T-helper 2 cell treated with Interferon-gamma antibody and Interleukin-4, amounts not matched to agents 5 μg/mL and 100 μg/mL, for 36 hours (primary cell): ENCODE measurements at regions not wholly inside any gene's neighbourhood (a gene's known extent, or its start where the extent isn't known, plus 50 kb on each side); places are given as distances from the start of the nearest gene placed in this dataset.

ENCODE experiments used
- DNase-seq: peaks from one replicate; pipeline ENCODE4 v3.0.0; 2021; ENCODE audit warnings: low spot score
- H3K27ac Mint-ChIP-seq: one replicate; pipeline ENCODE4 v1.8.0; 2021; ENCODE audit warnings: mild to moderate bottlenecking, mixed read lengths
- H3K27me3 Mint-ChIP-seq: one replicate; pipeline ENCODE4 v1.8.0; 2021; ENCODE audit warnings: low read depth, mixed read lengths
- H3K36me3 Mint-ChIP-seq: one replicate; pipeline ENCODE4 v1.8.0; 2021; ENCODE audit warnings: low read depth, mixed read lengths
- H3K4me1 Mint-ChIP-seq: one replicate; pipeline ENCODE4 v1.8.0; 2021; ENCODE audit warnings: low read depth, mixed read lengths
- H3K4me3 Mint-ChIP-seq: one replicate; pipeline ENCODE4 v1.8.0; 2022; ENCODE audit warnings: mild to moderate bottlenecking, moderate library complexity, mixed read lengths
- H3K9me3 Mint-ChIP-seq: one replicate; pipeline ENCODE4 v1.8.0; 2021; ENCODE audit warnings: mixed read lengths

- Mint-ChIP-seq H3K27me3 (no peaks in the 10 kb centered on the region), H3K4me1 (peaks cover 2% of the 10 kb centered on the region), H3K27ac (no peak overlapping the region), H3K9me3 (no peaks in the 10 kb centered on the region), H3K36me3 (no peaks in the 10 kb centered on the region), H3K4me3 (no peak overlapping the region)
- no peak for DNase-seq
Observed at GRCh38 chr2:134193006-134193405, 60.9 kb upstream of the MGAT5 start.

DNA sequence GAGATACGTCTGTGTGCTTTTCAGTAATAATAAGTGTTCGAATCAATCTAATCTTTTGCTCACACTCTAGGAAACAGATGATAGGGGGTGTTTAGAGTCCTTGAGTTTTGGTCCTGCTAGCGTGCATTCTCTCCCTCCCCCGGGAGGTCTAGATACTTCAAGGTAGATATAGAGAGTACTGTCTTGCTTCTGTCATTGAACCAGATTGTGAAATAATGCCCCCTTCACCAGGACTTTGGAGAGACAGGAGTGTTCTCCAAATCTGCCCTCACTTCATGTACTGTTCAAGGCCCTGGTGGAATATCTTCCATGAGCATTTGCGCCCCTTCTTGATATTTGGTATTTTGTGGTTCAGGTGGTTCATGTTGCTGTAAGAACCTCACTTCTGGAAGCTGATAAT, 59.4 kb upstream of the MGAT5 start:
- no peak overlapping the region for H3K27ac Mint-ChIP-seq
- H3K4me3 Mint-ChIP-seq = no peak overlapping the region
- no peak for DNase-seq
- no peaks in the 10 kb centered on the region for H3K27me3 Mint-ChIP-seq
- H3K9me3 Mint-ChIP-seq = no peaks in the 10 kb centered on the region
- H3K4me1 Mint-ChIP-seq = peaks cover 6% of the 10 kb centered on the region
- H3K36me3 Mint-ChIP-seq = no peaks in the 10 kb centered on the region

DNA sequence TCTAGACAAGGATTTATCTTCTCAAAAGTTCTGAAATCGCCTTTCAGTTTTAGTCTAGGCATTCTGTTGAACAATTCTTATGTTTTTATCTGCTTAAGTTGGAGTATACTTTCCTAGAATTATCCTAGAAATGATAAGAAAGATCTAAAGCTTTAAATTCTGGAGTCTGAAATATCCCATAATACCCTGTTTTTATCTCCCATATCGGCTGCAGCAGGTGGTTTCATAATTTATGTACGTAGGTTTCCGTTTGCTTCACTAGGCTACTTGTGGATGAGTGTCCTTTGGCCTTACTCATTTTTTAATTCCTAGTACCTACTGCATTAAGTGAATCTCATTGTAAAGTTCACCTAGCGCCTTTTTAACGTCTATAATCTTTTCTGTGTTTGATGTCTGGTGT, 58.5 kb upstream of the MGAT5 start:
- Mint-ChIP-seq H3K27me3 (no peaks in the 10 kb centered on the region), H3K9me3 (no peaks in the 10 kb centered on the region), H3K4me1 (peaks cover 6% of the 10 kb centered on the region), H3K27ac (no peak overlapping the region), H3K4me3 (no peak overlapping the region), H3K36me3 (no peaks in the 10 kb centered on the region)
- DNase-seq = no peak

DNA sequence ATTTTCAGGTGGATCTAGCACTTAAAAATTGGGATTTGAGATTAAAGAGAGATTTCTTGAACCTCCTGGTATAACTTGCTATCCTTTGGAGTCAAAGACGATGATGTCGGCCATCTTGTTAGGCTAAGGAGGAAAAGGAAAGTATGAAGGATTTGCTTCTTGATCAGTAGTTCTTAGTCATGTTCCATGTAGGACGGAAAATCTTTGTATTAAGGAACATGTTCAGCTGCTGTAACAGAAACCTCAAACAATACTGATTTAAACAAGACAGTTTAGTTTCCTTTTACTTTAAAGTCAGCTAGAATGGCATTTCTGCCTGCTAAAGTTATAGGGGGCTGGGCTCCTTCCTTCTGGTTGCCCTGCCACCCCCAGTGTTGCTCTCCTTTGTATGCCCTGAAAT, 56.4 kb upstream of the MGAT5 start:
- Mint-ChIP-seq H3K27ac (no peak overlapping the region), H3K9me3 (no peaks in the 10 kb centered on the region), H3K27me3 (no peaks in the 10 kb centered on the region), H3K4me3 (no peak overlapping the region), H3K36me3 (no peaks in the 10 kb centered on the region), H3K4me1 (peaks cover 6% of the 10 kb centered on the region)
- DNase-seq = no peak

GRCh38 chr2:134198006-134198634, 55.8 kb upstream of the MGAT5 start:
- H3K27me3 Mint-ChIP-seq = no peaks in the 10 kb centered on the region
- peaks cover 6% of the 10 kb centered on the region for H3K4me1 Mint-ChIP-seq
- H3K9me3 Mint-ChIP-seq = no peaks in the 10 kb centered on the region
- no peak for DNase-seq
- no peaks in the 10 kb centered on the region for H3K36me3 Mint-ChIP-seq
- H3K27ac Mint-ChIP-seq = no peak overlapping the region
- H3K4me3 Mint-ChIP-seq = no peak overlapping the region

- DNase-seq = no peak
- Mint-ChIP-seq H3K4me1 (peaks cover 6% of the 10 kb centered on the region), H3K27me3 (no peaks in the 10 kb centered on the region), H3K4me3 (no peak overlapping the region), H3K9me3 (no peaks in the 10 kb centered on the region), H3K27ac (no peak overlapping the region), H3K36me3 (no peaks in the 10 kb centered on the region)
Observed at GRCh38 chr2:134199123-134199522, 54.7 kb upstream of the MGAT5 start.

GRCh38 chr2:134200036-134200618, 53.7 kb upstream of the MGAT5 start:
- H3K27ac Mint-ChIP-seq = no peak overlapping the region

GRCh38 chr2:134201533-134201932, 52.3 kb upstream of the MGAT5 start:
- Mint-ChIP-seq H3K9me3 (no peaks in the 10 kb centered on the region), H3K27ac (no peak overlapping the region), H3K4me3 (no peak overlapping the region), H3K27me3 (no peaks in the 10 kb centered on the region), H3K4me1 (peaks cover 3% of the 10 kb centered on the region), H3K36me3 (no peaks in the 10 kb centered on the region)
- no peak for DNase-seq

More at GRCh38 chr2:134200036-134200618, 53.7 kb upstream of the MGAT5 start:
- DNase-seq = no peak
- no peak overlapping the region for H3K4me3 Mint-ChIP-seq
- no peaks in the 10 kb centered on the region for H3K27me3 Mint-ChIP-seq
- no peaks in the 10 kb centered on the region for H3K36me3 Mint-ChIP-seq
- H3K9me3 Mint-ChIP-seq = no peaks in the 10 kb centered on the region
- peaks cover 6% of the 10 kb centered on the region for H3K4me1 Mint-ChIP-seq

DNA sequence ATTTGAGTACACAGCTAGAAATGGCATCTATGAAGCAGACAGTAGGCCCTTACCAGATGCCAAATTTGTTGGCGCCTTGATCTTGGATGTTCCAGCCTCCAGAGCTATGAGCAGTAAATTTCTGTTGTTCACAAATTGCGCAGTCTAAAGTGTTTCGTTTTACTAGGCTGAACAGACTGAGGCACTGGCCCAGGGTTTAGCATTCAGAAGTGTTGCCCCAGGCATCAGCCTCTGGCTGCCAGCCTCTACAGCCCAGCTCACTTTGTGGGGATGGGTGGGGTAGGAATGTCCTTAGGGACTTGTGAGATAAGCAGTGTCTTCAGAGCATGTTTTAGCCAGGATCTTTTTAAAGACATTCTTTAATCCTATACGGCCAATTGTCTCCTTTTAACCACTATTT, 51.5 kb upstream of the MGAT5 start:
- Mint-ChIP-seq H3K27me3 (no peaks in the 10 kb centered on the region), H3K4me1 (peaks cover 3% of the 10 kb centered on the region), H3K36me3 (no peaks in the 10 kb centered on the region), H3K4me3 (no peak overlapping the region), H3K9me3 (no peaks in the 10 kb centered on the region), H3K27ac (no peak overlapping the region)
- DNase-seq = no peak

GRCh38 chr2:134203175-134203574, 50.7 kb upstream of the MGAT5 start:
- Mint-ChIP-seq H3K4me3 (no peak overlapping the region), H3K27ac (no peak overlapping the region), H3K36me3 (no peaks in the 10 kb centered on the region), H3K9me3 (no peaks in the 10 kb centered on the region), H3K27me3 (no peaks in the 10 kb centered on the region), H3K4me1 (peaks cover 2% of the 10 kb centered on the region)
- DNase-seq = no peak
